IMR-90 (cell line): ENCODE measurements at regions not wholly inside any gene's neighbourhood (a gene's known extent, or its start where the extent isn't known, plus 50 kb on each side); places are given as distances from the start of the nearest gene placed in this dataset.

Source experiments
- ATAC-seq: fragments of 200-7000 bp; cut with Tn5 transposase; 2 replicates; pipeline ENCODE4 v1.9.1; 2020; ENCODE audit warnings: low read depth, mild to moderate bottlenecking, moderate library complexity
- BruUV-seq: library from RNA; stranded (reverse); fragments of 400-500 nt; replicated peaks from 2 replicates; lab custom pipeline; 2021; lab: Mats Ljungman, UMichigan
- CTCF ChIA-PET: fragments of 300-600 bp; formaldehyde crosslinking; extraction: SDS; loops from one replicate; lab custom pipeline; 2021; ENCODE audit warnings: antibody characterized with exemption; lab: Yijun Ruan, JAX
- POLR2A ChIA-PET: fragments of 300-600 bp; sonication (Branson Sonifier 250); formaldehyde crosslinking; loops from one replicate; lab custom pipeline; 2022; ENCODE audit warnings: antibody characterized with exemption; ENCODE audit not compliant: unreplicated experiment; lab: Charles Lee
- DNase-seq: peaks from one replicate; pipeline ENCODE4 v3.0.0; 2013
- H2AFZ ChIP-seq: replicated peaks from 2 replicates; pipeline ENCODE3; 2013; ENCODE audit warnings: low read length, mild to moderate bottlenecking; ENCODE audit not compliant: poor library complexity
- H2AK5ac ChIP-seq: 2 replicates; pipeline ENCODE4 v1.6.1; 2013; ENCODE audit warnings: low read depth, low read length, inconsistent platforms
- H2AK9ac ChIP-seq: replicated peaks from 2 replicates; pipeline ENCODE3; 2013; ENCODE audit warnings: mild to moderate bottlenecking, low read depth, low read length, moderate library complexity; ENCODE audit not compliant: poor library complexity
- H2BK120ac ChIP-seq: 2 replicates; pipeline ENCODE4 v1.6.1; 2013; ENCODE audit warnings: low read depth, low read length, inconsistent platforms
- H2BK15ac ChIP-seq: 3 replicates; pipeline ENCODE4 v1.6.1; 2013; ENCODE audit warnings: low read depth, low read length, inconsistent platforms
- H2BK20ac ChIP-seq: 2 replicates; pipeline ENCODE4 v1.6.1; 2013; ENCODE audit warnings: low read depth, mild to moderate bottlenecking, inconsistent platforms, low read length, moderate library complexity
- H2BK5ac ChIP-seq: 2 replicates; pipeline ENCODE4 v1.6.1; 2013; ENCODE audit warnings: mild to moderate bottlenecking, low read depth, low read length, inconsistent platforms; ENCODE audit not compliant: poor library complexity, severe bottlenecking
- H3K14ac ChIP-seq: replicated peaks from 2 replicates; pipeline ENCODE4 v1.6.1; 2013; ENCODE audit warnings: low read depth, low read length, inconsistent platforms
- H3K18ac ChIP-seq: 2 replicates; pipeline ENCODE4 v1.6.1; 2013; ENCODE audit warnings: low read depth, low read length, control low read depth
- H3K23ac ChIP-seq: 2 replicates; pipeline ENCODE4 v1.6.1; 2013; ENCODE audit warnings: low read depth, low read length, inconsistent platforms
- H3K27ac ChIP-seq: 2 replicates; pipeline ENCODE4 v1.5.1; 2013; ENCODE audit warnings: mild to moderate bottlenecking, control low read depth, low read length; ENCODE audit not compliant: insufficient read depth
- H3K27me3 ChIP-seq: 2 replicates; pipeline ENCODE4 v1.6.1; 2013; ENCODE audit warnings: low read length; ENCODE audit not compliant: control insufficient read depth, insufficient read depth
- H3K36me3 ChIP-seq: 2 replicates; pipeline ENCODE4 v1.6.1; 2013; ENCODE audit warnings: low read length, mixed read lengths; ENCODE audit not compliant: control insufficient read depth, insufficient read depth
- H3K4ac ChIP-seq: 2 replicates; pipeline ENCODE4 v1.6.1; 2013; ENCODE audit warnings: low read depth, low read length, inconsistent platforms
- H3K4me1 ChIP-seq: 2 replicates; pipeline ENCODE4 v1.6.1; 2013; ENCODE audit warnings: low read length, mixed read lengths; ENCODE audit not compliant: control insufficient read depth, insufficient read depth
- H3K4me2 ChIP-seq: 2 replicates; pipeline ENCODE4 v1.6.1; 2013; ENCODE audit warnings: low read depth, mild to moderate bottlenecking, control low read depth, low read length, moderate library complexity
- H3K4me3 ChIP-seq: 2 replicates; pipeline ENCODE4 v1.5.1; 2013; ENCODE audit warnings: low read depth, mild to moderate bottlenecking, control low read depth, low read length, moderate library complexity; ENCODE audit not compliant: insufficient read depth
- H3K56ac ChIP-seq: 2 replicates; pipeline ENCODE4 v1.6.1; 2013; ENCODE audit warnings: low read length, inconsistent platforms; ENCODE audit not compliant: insufficient read depth; ENCODE audit errors: extremely low read depth
- H3K79me1 ChIP-seq, 2 experiments: 2 replicates each; pipeline ENCODE4 v1.6.1; 2013; ENCODE audit warnings: low read length in 2 of 2, inconsistent platforms in 1 of 2, low read depth in 1 of 2
- H3K9ac ChIP-seq: 2 replicates; pipeline ENCODE4 v1.6.1; 2013; ENCODE audit warnings: low read depth, low read length, control low read depth
- H3K9me1 ChIP-seq: 2 replicates; pipeline ENCODE4 v1.6.1; 2013; ENCODE audit warnings: low read length, inconsistent platforms; ENCODE audit not compliant: insufficient read depth
- H3K9me3 ChIP-seq: 2 replicates; pipeline ENCODE4 v1.6.1; 2013; ENCODE audit warnings: low read length; ENCODE audit not compliant: control insufficient read depth, insufficient read depth
- H4K20me1 ChIP-seq: 2 replicates; pipeline ENCODE4 v1.6.1; 2013; ENCODE audit warnings: low read length, inconsistent platforms; ENCODE audit not compliant: insufficient read depth
- H4K5ac ChIP-seq: 2 replicates; pipeline ENCODE4 v1.6.1; 2013; ENCODE audit warnings: mild to moderate bottlenecking, low read depth, low read length, control low read depth
- H4K8ac ChIP-seq, 2 experiments: 2 replicates each; pipeline ENCODE4 v1.6.1; 2013; ENCODE audit warnings: low read depth in 2 of 2, low read length in 2 of 2, control low read depth in 1 of 2, inconsistent platforms in 1 of 2
- H4K91ac ChIP-seq: 2 replicates; pipeline ENCODE4 v1.6.1; 2013; ENCODE audit warnings: low read depth, low read length, inconsistent platforms; ENCODE audit not compliant: insufficient read depth
- BHLHE40 ChIP-seq: fragments of 150-350 bp; IDR thresholded peaks from 2 replicates; pipeline ENCODE4 v1.6.1; 2016; ENCODE audit warnings: mild to moderate bottlenecking, low read depth, low read length
- CEBPB ChIP-seq: IDR thresholded peaks from 2 replicates; pipeline ENCODE4 v1.6.1; 2012; ENCODE audit warnings: low read depth, low read length, improper control_type of control experiment
- CHD1 ChIP-seq: IDR thresholded peaks from 2 replicates; pipeline ENCODE4 v1.6.1; 2012; ENCODE audit warnings: low read depth, low read length, improper control_type of control experiment
- FOS ChIP-seq: fragments of 150-350 bp; IDR thresholded peaks from 2 replicates; pipeline ENCODE4 v1.6.1; 2016; ENCODE audit warnings: low read depth, low read length
- MAFK ChIP-seq: IDR thresholded peaks from 2 replicates; pipeline ENCODE4 v1.6.1; 2012; ENCODE audit warnings: low read depth, low read length, improper control_type of control experiment
- MAZ ChIP-seq: IDR thresholded peaks from 2 replicates; pipeline ENCODE4 v1.6.1; 2012; ENCODE audit warnings: low read depth, mild to moderate bottlenecking, low read length, improper control_type of control experiment, moderate library complexity, borderline replicate concordance
- MXI1 ChIP-seq: IDR thresholded peaks from 2 replicates; pipeline ENCODE4 v1.6.1; 2012; ENCODE audit warnings: low read depth, mild to moderate bottlenecking, low read length, moderate library complexity, borderline replicate concordance
- NFE2L2 ChIP-seq: fragments of 150-350 bp; IDR thresholded peaks from 2 replicates; pipeline ENCODE4 v1.6.1; 2016; ENCODE audit warnings: low read depth, mild to moderate bottlenecking, low read length
- POLR2A ChIP-seq: IDR thresholded peaks from 2 replicates; pipeline ENCODE4 v1.6.1; 2012; ENCODE audit warnings: mild to moderate bottlenecking, low read depth, low read length
- RAD21 ChIP-seq: IDR thresholded peaks from 2 replicates; pipeline ENCODE4 v1.6.1; 2012; ENCODE audit warnings: low read length, improper control_type of control experiment
- RCOR1 ChIP-seq: IDR thresholded peaks from 2 replicates; pipeline ENCODE4 v1.6.1; 2012; ENCODE audit warnings: mild to moderate bottlenecking, low read length, improper control_type of control experiment; ENCODE audit not compliant: insufficient replicate concordance
- RFX5 ChIP-seq: IDR thresholded peaks from 2 replicates; pipeline ENCODE4 v1.8.0; 2012; ENCODE audit warnings: low read depth, mild to moderate bottlenecking, low read length, moderate library complexity
- SMC3 ChIP-seq: fragments of 150-350 bp; IDR thresholded peaks from 2 replicates; pipeline ENCODE4 v1.6.1; 2016; ENCODE audit warnings: low read depth, mild to moderate bottlenecking, antibody characterized with exemption, low read length, moderate library complexity
- WGBS, 2 experiments: methylation state at CpG; one replicate each; pipeline versions ENCODE4 v1.1.5 to v1.1.7; 2013; ENCODE audit warnings: missing lambda C conversion rate in 2 of 2; ENCODE audit not compliant: insufficient read length in 1 of 2; ENCODE audit errors: extremely low coverage in 2 of 2; 5-methylcytosine and 5-hydroxymethylcytosine counted together
- dilution Hi-C: fragments of 300-500 bp; cut with HindIII; formaldehyde crosslinking; loops from one replicate; pipeline ENCODE4 v1.14.3; 2018; ENCODE audit warnings: low sequenced_read_pairs; ENCODE audit not compliant: unreplicated experiment
- in situ Hi-C: fragments of 300-500 bp; cut with MboI; formaldehyde crosslinking; loops from 3 replicates; pipeline ENCODE4 v1.14.3; 2019; ENCODE audit warnings: low sequenced_read_pairs, inconsistent platforms, mixed read lengths
- intact Hi-C: fragments of 100-400 bp; cut with micrococcal nuclease; formaldehyde crosslinking; loops from 2 replicates; pipeline ENCODE4 v1.10.0; 2022
- TF ChIP-seq, protein P1 (sequence below): conservative IDR thresholded peaks from 2 replicates; pipeline ENCODE4 v1.5.1; 2012; ENCODE audit warnings: mild to moderate bottlenecking, low read depth, low read length, improper control_type of control experiment
- TF ChIP-seq, protein P2 (sequence below): fragments of 150-350 bp; IDR thresholded peaks from 2 replicates; pipeline ENCODE4 v1.6.1; 2016; ENCODE audit warnings: low read depth, mild to moderate bottlenecking, low read length, moderate library complexity, borderline replicate concordance
- TF ChIP-seq, protein P3 (sequence below): fragments of 150-350 bp; IDR thresholded peaks from 2 replicates; pipeline ENCODE4 v1.6.1; 2017; ENCODE audit warnings: mild to moderate bottlenecking, antibody characterized with exemption, low read length, low read depth

DNA sequence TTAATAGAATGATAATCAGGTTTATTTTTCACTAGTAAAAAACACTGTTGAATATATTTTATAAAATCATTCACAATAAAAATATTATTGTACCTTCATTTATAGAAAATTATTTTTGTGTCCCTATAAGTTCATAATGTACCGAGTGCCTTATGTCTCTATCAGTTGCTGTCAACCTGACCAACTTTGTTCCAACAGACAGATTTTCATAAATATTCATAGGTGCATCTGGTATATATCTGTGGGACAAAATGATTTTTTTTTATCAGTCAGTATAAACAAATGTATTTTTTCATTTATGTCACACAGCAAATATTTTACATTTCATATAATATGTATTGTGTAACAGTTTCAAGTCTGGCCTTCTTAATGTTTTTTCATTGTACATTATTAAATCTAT lies 195.9 kb downstream of the HGF start:
- Histone ChIP-seq H2AK5ac (no peak overlapping the region), H4K8ac (peak overlapping the region; percentile 87 to 89; a peak in 3 of 4 replicates), H2BK15ac (no peak overlapping the region), H3K79me1 (no peaks in the 10 kb centered on the region), H4K20me1 (no peaks in the 10 kb centered on the region), H2BK120ac (peak overlapping the region; percentile 96; the same call in 1 of the 2 replicates), H4K91ac (peak overlapping the region; percentile 68; the same call in 1 of the 2 replicates), H3K4me3 (no peak overlapping the region), H3K56ac (peak overlapping the region; percentile 43; the same call in 1 of the 2 replicates), H2BK20ac (peak overlapping the region; percentile 66), H2AFZ (no peak overlapping the region), H2BK5ac (peak overlapping the region; percentile 98), H3K9me3 (no peaks in the 10 kb centered on the region), H4K5ac (peak overlapping the region; percentile 35; the same call in 1 of the 2 replicates), H3K23ac (no peak overlapping the region; the same call in 1 of the 2 replicates), H3K14ac (no peak overlapping the region), H3K4me2 (no peak overlapping the region), H3K36me3 (no peaks in the 10 kb centered on the region), H3K4me1 (peaks cover 10% of the 10 kb centered on the region), H3K9me1 (no peaks in the 10 kb centered on the region), H3K27ac (peak overlapping the region; percentile 81), H2AK9ac (no peak overlapping the region), H3K27me3 (no peaks in the 10 kb centered on the region), H3K9ac (no peak overlapping the region; the same call in 1 of the 2 replicates), H3K18ac (peak overlapping the region; percentile 90), H3K4ac (no peak overlapping the region)
- CTCF ChIA-PET, result no interaction called here
- POLR2A ChIA-PET, result no interaction called here
- WGBS, 2 experiments, result no CpG with 5 or more reads among the region's 1 CpG
- ATAC-seq (no peak), DNase-seq (no peak)
- BruUV-seq, result no TSS peak
- TF ChIP-seq, protein P1, sequence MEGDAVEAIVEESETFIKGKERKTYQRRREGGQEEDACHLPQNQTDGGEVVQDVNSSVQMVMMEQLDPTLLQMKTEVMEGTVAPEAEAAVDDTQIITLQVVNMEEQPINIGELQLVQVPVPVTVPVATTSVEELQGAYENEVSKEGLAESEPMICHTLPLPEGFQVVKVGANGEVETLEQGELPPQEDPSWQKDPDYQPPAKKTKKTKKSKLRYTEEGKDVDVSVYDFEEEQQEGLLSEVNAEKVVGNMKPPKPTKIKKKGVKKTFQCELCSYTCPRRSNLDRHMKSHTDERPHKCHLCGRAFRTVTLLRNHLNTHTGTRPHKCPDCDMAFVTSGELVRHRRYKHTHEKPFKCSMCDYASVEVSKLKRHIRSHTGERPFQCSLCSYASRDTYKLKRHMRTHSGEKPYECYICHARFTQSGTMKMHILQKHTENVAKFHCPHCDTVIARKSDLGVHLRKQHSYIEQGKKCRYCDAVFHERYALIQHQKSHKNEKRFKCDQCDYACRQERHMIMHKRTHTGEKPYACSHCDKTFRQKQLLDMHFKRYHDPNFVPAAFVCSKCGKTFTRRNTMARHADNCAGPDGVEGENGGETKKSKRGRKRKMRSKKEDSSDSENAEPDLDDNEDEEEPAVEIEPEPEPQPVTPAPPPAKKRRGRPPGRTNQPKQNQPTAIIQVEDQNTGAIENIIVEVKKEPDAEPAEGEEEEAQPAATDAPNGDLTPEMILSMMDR, result no peak
- TF ChIP-seq RCOR1, result no peak
- TF ChIP-seq, protein P2, sequence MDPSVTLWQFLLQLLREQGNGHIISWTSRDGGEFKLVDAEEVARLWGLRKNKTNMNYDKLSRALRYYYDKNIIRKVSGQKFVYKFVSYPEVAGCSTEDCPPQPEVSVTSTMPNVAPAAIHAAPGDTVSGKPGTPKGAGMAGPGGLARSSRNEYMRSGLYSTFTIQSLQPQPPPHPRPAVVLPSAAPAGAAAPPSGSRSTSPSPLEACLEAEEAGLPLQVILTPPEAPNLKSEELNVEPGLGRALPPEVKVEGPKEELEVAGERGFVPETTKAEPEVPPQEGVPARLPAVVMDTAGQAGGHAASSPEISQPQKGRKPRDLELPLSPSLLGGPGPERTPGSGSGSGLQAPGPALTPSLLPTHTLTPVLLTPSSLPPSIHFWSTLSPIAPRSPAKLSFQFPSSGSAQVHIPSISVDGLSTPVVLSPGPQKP, result no peak
- TF ChIP-seq POLR2A, result no peak
- no peak for TF ChIP-seq RFX5
- TF ChIP-seq BHLHE40, result no peak
- no peak; the same call in 1 of the 2 replicates for TF ChIP-seq CEBPB
- no peak for TF ChIP-seq MAZ
- no peak for TF ChIP-seq CHD1
- TF ChIP-seq MAFK, result no peak
- TF ChIP-seq FOS, result no peak
- TF ChIP-seq SMC3, result no peak
- TF ChIP-seq, protein P3, sequence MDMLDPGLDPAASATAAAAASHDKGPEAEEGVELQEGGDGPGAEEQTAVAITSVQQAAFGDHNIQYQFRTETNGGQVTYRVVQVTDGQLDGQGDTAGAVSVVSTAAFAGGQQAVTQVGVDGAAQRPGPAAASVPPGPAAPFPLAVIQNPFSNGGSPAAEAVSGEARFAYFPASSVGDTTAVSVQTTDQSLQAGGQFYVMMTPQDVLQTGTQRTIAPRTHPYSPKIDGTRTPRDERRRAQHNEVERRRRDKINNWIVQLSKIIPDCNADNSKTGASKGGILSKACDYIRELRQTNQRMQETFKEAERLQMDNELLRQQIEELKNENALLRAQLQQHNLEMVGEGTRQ, result no peak
- no peak for TF ChIP-seq NFE2L2
- TF ChIP-seq MXI1, result no peak
- no peak for TF ChIP-seq RAD21
- in situ Hi-C loops (no loop called here), intact Hi-C loops (no loop called here), dilution Hi-C loops (no loop called here)
